ENCODE measurements at regions not wholly inside any gene's neighbourhood (a gene's known extent, or its start where the extent isn't known, plus 50 kb on each side); places are given as distances from the start of the nearest gene placed in this dataset.
"Not testable (repeated sequence)": the region's sequence is repeated elsewhere in the genome, so short reads cannot be mapped to it uniquely, and the experiment has no call there.

GRCh38 chr4:188905248-188905647, 766.0 kb downstream of the TRIML1 start:
- no peak for DNase-seq (ENCODE audit: extremely low read depth in 1 of 2, low read depth in 1 of 2)

- no peak for DNase-seq (ENCODE audit: extremely low read depth in 1 of 2, low read depth in 1 of 2)
These were observed 772.0 kb downstream of the TRIML1 start for GRCh38 chr4:188911199-188911598.

GRCh38 chr4:188911707-188912106, 772.5 kb downstream of the TRIML1 start:
- DNase-seq (ENCODE audit: extremely low read depth in 1 of 2, low read depth in 1 of 2), result no peak

GRCh38 chr4:188915175-188915574, 775.9 kb downstream of the TRIML1 start:
- DNase-seq (ENCODE audit: extremely low read depth in 1 of 2, low read depth in 1 of 2), result no peak

- no peak for DNase-seq (ENCODE audit: extremely low read depth in 1 of 2, low read depth in 1 of 2)
These were observed 779.5 kb downstream of the TRIML1 start for GRCh38 chr4:188918787-188919186.

- no peak for DNase-seq (ENCODE audit: extremely low read depth in 1 of 2, low read depth in 1 of 2)
These were observed 791.6 kb downstream of the TRIML1 start for GRCh38 chr4:188930822-188931221.

GRCh38 chr4:188934320-188934962, 795.2 kb downstream of the TRIML1 start:
- DNase-seq (ENCODE audit: extremely low read depth in 1 of 2, low read depth in 1 of 2), result no peak

- DNase-seq (ENCODE audit: extremely low read depth in 1 of 2, low read depth in 1 of 2), result no peak
These were observed 802.4 kb downstream of the TRIML1 start for GRCh38 chr4:188941524-188942119.

GRCh38 chr4:188942606-188943005, 803.4 kb downstream of the TRIML1 start:
- DNase-seq (ENCODE audit: extremely low read depth in 1 of 2, low read depth in 1 of 2), result no peak

- no peak for DNase-seq (ENCODE audit: extremely low read depth in 1 of 2, low read depth in 1 of 2)
These were observed 810.4 kb downstream of the TRIML1 start for GRCh38 chr4:188949596-188949995.

- DNase-seq (ENCODE audit: extremely low read depth in 1 of 2, low read depth in 1 of 2), result no peak
These were observed 815.8 kb downstream of the TRIML1 start for GRCh38 chr4:188955066-188955465.

GRCh38 chr4:188956566-188956965, 817.3 kb downstream of the TRIML1 start:
- no peak for DNase-seq (ENCODE audit: extremely low read depth in 1 of 2, low read depth in 1 of 2)

GRCh38 chr4:188958346-188958745, 819.1 kb downstream of the TRIML1 start:
- no peak for DNase-seq (ENCODE audit: extremely low read depth in 1 of 2, low read depth in 1 of 2)

GRCh38 chr4:188959424-188959823, 820.2 kb downstream of the TRIML1 start:
- DNase-seq (ENCODE audit: extremely low read depth in 1 of 2, low read depth in 1 of 2), result no peak

GRCh38 chr4:188960411-188961093, 821.3 kb downstream of the TRIML1 start:
- DNase-seq (ENCODE audit: extremely low read depth in 1 of 2, low read depth in 1 of 2), result no peak

- DNase-seq (ENCODE audit: extremely low read depth in 1 of 2, low read depth in 1 of 2), result no peak
These were observed 831.9 kb downstream of the TRIML1 start for GRCh38 chr4:188971125-188971524.

GRCh38 chr4:188975271-188975670, 836.0 kb downstream of the TRIML1 start:
- DNase-seq (ENCODE audit: extremely low read depth in 1 of 2, low read depth in 1 of 2), result no peak

- DNase-seq (ENCODE audit: extremely low read depth in 1 of 2, low read depth in 1 of 2), result no peak
These were observed 837.4 kb downstream of the TRIML1 start for GRCh38 chr4:188976644-188977115.

GRCh38 chr4:188977232-188977631, 838.0 kb downstream of the TRIML1 start:
- DNase-seq (ENCODE audit: extremely low read depth in 1 of 2, low read depth in 1 of 2), result not testable (repeated sequence)

- no peak for DNase-seq (ENCODE audit: extremely low read depth in 1 of 2, low read depth in 1 of 2)
These were observed 845.3 kb downstream of the TRIML1 start for GRCh38 chr4:188984518-188984917.

GRCh38 chr4:188986271-188986689, 847.0 kb downstream of the TRIML1 start:
- DNase-seq (ENCODE audit: extremely low read depth in 1 of 2, low read depth in 1 of 2), result no peak

- no peak for DNase-seq (ENCODE audit: extremely low read depth in 1 of 2, low read depth in 1 of 2)
These were observed 847.8 kb downstream of the TRIML1 start for GRCh38 chr4:188987011-188987410.

Data from activated CD8-positive, alpha-beta memory T cell treated with anti-CD3 and anti-CD28 coated beads for 1 hour (primary cell).